Testis (tissue), 2 donors: ENCODE measurements at regions not wholly inside any gene's neighbourhood (a gene's known extent, or its start where the extent isn't known, plus 50 kb on each side); places are given as distances from the start of the nearest gene placed in this dataset.

Experiments used
- DNase-seq: peaks from one replicate; pipeline ENCODE4 v3.0.0-alpha.2; 2019
- H3K27ac ChIP-seq, 2 donors: fragments of 200-600 bp; sonication (generic); one replicate each; pipeline ENCODE4 v1.5.1; 2019
- H3K27me3 ChIP-seq: fragments of 200-600 bp; sonication (generic); one replicate; pipeline ENCODE4 v1.5.1; 2019
- H3K36me3 ChIP-seq: fragments of 200-600 bp; sonication (generic); one replicate; pipeline ENCODE4 v1.5.1; 2017; ENCODE audit warnings: low read depth; ENCODE audit errors: missing control alignments
- H3K4me1 ChIP-seq: fragments of 200-600 bp; sonication (generic); one replicate; pipeline ENCODE4 v1.5.1; 2019
- H3K4me3 ChIP-seq, 2 donors: fragments of 200-600 bp; sonication (generic); one replicate each; pipeline ENCODE4 v1.5.1; 2017 to 2019
- H3K9me3 ChIP-seq: fragments of 200-600 bp; sonication (generic); one replicate; pipeline ENCODE4 v1.5.1; 2017
- POLR2A ChIP-seq: fragments of 450-650 bp; IDR thresholded peaks from one replicate; pipeline ENCODE4 v1.6.1; 2017; ENCODE audit warnings: antibody characterized with exemption, mild to moderate bottlenecking, moderate library complexity
- WGBS, 2 donors: methylation state at CpG; one replicate each; pipeline ENCODE4 v1.1.5; 2018; 5-methylcytosine and 5-hydroxymethylcytosine counted together
- intact Hi-C: fragments of 100-400 bp; cut with DNase I; formaldehyde crosslinking; loops from one replicate; pipeline ENCODE4 v1.15.1; 2023; ENCODE audit warnings: low total_unique reads
- TF ChIP-seq, protein P1 (sequence below), 3 experiments: fragments of 450-650 bp in 2 of 3; fragments of 200-600 bp in 1 of 3; sonication (generic) in 1 of 3; IDR thresholded peaks; one replicate each; pipeline ENCODE4 v1.5.1; 2016 to 2019; ENCODE audit warnings: antibody characterized with exemption in 3 of 3, mild to moderate bottlenecking in 2 of 3, moderate library complexity in 1 of 3

DNA sequence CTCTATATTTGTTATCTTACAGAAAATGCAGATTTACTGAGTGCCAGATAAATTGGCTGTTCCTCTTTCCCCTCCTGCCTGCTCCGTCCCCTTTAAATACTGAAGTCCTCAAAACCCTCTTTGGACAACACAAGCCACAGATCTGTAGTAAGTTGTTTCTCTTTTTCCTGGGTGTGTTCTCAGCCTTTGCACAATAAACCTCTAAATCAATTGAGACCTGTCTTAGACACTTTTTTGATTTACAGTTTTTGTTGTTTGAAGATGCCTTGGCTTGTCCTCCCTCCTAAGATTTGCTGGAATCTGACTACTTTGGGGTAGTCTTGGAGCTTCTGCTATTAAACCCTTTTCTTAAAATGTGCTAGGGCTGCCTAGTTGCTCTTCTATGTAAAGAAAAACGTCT is 60.9 kb upstream of the EIF2S2 start:
- DNase-seq, result no peak
- Histone ChIP-seq H3K4me3 (peak overlapping the region in 1 of 2 donors; percentile 9), H3K9me3 (no peaks in the 10 kb centered on the region), H3K27me3 (no peaks in the 10 kb centered on the region), H3K4me1 (no peaks in the 10 kb centered on the region), H3K36me3 (no peaks in the 10 kb centered on the region), H3K27ac (no peak overlapping the region)
- intact Hi-C loops, result no loop called here
- WGBS, 2 donors, result 54 to 65% methylated on average over 2 of the region's 2 CpGs
- TF ChIP-seq POLR2A, result no peak
- TF ChIP-seq, protein P1, sequence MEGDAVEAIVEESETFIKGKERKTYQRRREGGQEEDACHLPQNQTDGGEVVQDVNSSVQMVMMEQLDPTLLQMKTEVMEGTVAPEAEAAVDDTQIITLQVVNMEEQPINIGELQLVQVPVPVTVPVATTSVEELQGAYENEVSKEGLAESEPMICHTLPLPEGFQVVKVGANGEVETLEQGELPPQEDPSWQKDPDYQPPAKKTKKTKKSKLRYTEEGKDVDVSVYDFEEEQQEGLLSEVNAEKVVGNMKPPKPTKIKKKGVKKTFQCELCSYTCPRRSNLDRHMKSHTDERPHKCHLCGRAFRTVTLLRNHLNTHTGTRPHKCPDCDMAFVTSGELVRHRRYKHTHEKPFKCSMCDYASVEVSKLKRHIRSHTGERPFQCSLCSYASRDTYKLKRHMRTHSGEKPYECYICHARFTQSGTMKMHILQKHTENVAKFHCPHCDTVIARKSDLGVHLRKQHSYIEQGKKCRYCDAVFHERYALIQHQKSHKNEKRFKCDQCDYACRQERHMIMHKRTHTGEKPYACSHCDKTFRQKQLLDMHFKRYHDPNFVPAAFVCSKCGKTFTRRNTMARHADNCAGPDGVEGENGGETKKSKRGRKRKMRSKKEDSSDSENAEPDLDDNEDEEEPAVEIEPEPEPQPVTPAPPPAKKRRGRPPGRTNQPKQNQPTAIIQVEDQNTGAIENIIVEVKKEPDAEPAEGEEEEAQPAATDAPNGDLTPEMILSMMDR (IDR thresholded peaks at IDR 0.05), result no peak

- Histone ChIP-seq H3K4me1 (no peaks in the 10 kb centered on the region), H3K27me3 (no peaks in the 10 kb centered on the region), H3K27ac (no peak overlapping the region), H3K9me3 (no peaks in the 10 kb centered on the region), H3K4me3 (no peak overlapping the region), H3K36me3 (no peaks in the 10 kb centered on the region)
- no peak for DNase-seq
- no peak for TF ChIP-seq POLR2A
- TF ChIP-seq, protein P1 (IDR thresholded peaks at IDR 0.05), result no peak
- 91 to 92% methylated on average over 3 of the region's 3 CpGs for WGBS, 2 donors
- intact Hi-C loops, result no loop called here
Measured at GRCh38 chr20:34175079-34175478, 63.0 kb upstream of the EIF2S2 start.

GRCh38 chr20:34175879-34176278 is 63.8 kb upstream of the EIF2S2 start:
- Histone ChIP-seq H3K27me3 (no peaks in the 10 kb centered on the region), H3K36me3 (no peaks in the 10 kb centered on the region), H3K27ac (no peak overlapping the region), H3K4me1 (no peaks in the 10 kb centered on the region), H3K9me3 (no peaks in the 10 kb centered on the region), H3K4me3 (no peak overlapping the region)
- TF ChIP-seq, protein P1 (IDR thresholded peaks at IDR 0.05), result no peak
- TF ChIP-seq POLR2A, result no peak
- DNase-seq, result no peak
- WGBS, 2 donors, result 83 to 87% methylated on average over 6 of the region's 6 CpGs
- intact Hi-C loops, result no loop called here

DNA sequence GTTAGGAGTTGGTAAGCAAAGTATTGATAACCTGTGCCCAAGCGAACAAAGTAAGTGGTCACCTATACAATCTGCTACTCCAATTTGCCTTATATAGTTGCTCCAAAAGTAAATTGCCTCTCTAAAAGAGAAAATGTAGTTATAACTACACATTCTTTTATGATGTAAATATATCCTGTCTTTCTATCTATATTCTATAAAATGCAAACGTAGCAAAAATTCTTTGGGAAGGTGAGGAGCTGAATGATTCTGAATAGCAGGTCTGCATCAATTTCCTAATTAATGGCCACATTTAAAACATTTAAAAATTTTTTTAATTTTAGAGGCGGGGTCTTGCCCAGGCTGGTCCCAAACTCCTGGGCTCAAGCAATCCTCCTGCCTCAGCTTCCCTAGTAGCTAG is 64.2 kb upstream of the ASIP start:
- no peaks in the 10 kb centered on the region for H3K36me3 ChIP-seq
- intact Hi-C loops, result no loop called here
- no peaks in the 10 kb centered on the region for H3K27me3 ChIP-seq
- H3K27ac ChIP-seq, result no peak overlapping the region
- WGBS, 2 donors, result 89 to 98% methylated on average over 3 of the region's 3 CpGs
- H3K4me3 ChIP-seq, result no peak overlapping the region
- no peaks in the 10 kb centered on the region for H3K9me3 ChIP-seq
- no peak for TF ChIP-seq POLR2A
- TF ChIP-seq, protein P1 (IDR thresholded peaks at IDR 0.05), result no peak
- DNase-seq, result no peak
- H3K4me1 ChIP-seq, result no peaks in the 10 kb centered on the region

- no peak for TF ChIP-seq POLR2A
- TF ChIP-seq, protein P1 (IDR thresholded peaks at IDR 0.05), result no peak
- WGBS, 2 donors, result 93 to 95% methylated on average over 8 of the region's 8 CpGs
- DNase-seq, result no peak
- Histone ChIP-seq H3K4me1 (no peaks in the 10 kb centered on the region), H3K36me3 (no peaks in the 10 kb centered on the region), H3K4me3 (no peak overlapping the region), H3K27ac (no peak overlapping the region), H3K9me3 (no peaks in the 10 kb centered on the region), H3K27me3 (no peaks in the 10 kb centered on the region)
- intact Hi-C loops, result no loop called here
Measured at GRCh38 chr20:34179637-34180360, 61.4 kb upstream of the ASIP start.
